ENCODE measurements at regions not wholly inside any gene's neighbourhood (a gene's known extent, or its start where the extent isn't known, plus 50 kb on each side); places are given as distances from the start of the nearest gene placed in this dataset.

- DNase-seq (ENCODE audit: low spot score) = no peak
- FAIRE-seq = no peak
Measured at GRCh38 chr5:3343911-3344310, 251.7 kb upstream of the IRX1 start.

- DNase-seq (ENCODE audit: low spot score) (no peak), FAIRE-seq (no peak)
Measured at GRCh38 chr5:3343211-3343610, 252.4 kb upstream of the IRX1 start.

DNA sequence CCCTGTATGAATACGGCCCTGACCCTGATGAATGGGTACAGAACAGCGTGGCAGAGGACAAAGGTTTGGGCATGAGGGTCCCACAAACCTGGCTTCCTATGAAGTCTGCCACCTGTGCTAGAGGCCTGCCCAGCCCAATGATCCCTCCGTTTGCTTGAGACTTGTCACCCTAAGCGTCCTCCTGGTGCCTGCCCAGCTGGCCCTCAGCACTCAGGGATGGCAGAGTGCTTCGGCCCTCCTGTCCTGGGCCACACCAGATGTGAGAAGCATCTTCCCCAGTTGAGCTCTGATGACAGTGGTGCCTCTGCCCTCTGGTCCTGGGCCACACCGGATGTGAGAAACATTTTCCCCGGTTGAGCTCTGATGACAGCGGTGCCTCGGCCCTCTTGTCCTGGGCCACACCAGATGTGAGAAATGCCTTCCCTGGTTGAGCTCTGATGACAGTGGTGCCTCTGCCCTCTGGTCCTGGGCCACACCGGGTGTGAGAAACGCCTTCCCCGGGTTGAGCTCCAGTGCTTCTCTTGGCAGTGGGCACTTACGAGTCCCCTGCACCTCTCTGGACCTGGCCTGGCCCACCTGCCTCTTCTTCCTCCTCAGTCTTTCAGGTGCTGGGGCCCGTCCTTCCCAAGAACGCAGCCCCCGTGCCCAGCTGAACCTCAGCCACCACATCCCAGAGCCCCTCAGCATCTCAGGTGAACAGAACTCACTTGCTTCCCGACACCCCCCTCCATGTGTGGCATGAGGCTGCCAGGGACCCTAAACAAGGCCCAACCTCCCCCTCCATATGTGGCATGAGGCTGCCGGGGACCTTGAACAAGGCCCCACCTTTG lies 253.1 kb upstream of the IRX1 start:
- no peak for FAIRE-seq
- DNase-seq (ENCODE audit: low spot score) = no peak

- FAIRE-seq = no peak
- DNase-seq (ENCODE audit: low spot score) = no peak
Measured at GRCh38 chr5:3341446-3342240, 254.0 kb upstream of the IRX1 start.

DNA sequence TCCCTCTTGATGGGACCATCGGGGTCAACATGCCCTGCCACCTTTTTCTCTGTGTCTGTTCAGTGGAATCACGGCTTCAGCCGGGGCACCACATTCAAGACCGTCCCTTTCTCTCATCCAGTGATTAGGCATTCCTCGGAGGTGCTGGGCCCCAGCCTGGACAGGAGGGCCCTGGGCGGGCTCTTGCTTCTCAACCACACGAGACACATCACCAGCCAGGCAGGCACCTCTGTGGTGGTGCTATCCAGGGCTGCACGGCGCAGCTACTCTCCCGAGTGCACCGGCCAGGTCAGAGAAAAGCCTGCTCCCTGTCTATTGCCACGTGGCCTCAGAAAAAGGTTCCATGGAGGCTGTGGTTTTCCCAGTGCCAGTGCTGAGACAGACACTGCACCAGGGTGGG lies 255.2 kb upstream of the IRX1 start:
- FAIRE-seq (no peak), DNase-seq (ENCODE audit: low spot score) (no peak)

GRCh38 chr5:3339798-3340115 lies 255.9 kb upstream of the IRX1 start:
- FAIRE-seq = no peak
- DNase-seq (ENCODE audit: low spot score) = no peak

- FAIRE-seq (no peak), DNase-seq (ENCODE audit: low spot score) (no peak)
Measured at GRCh38 chr5:3339092-3339797, 256.4 kb upstream of the IRX1 start.

DNA sequence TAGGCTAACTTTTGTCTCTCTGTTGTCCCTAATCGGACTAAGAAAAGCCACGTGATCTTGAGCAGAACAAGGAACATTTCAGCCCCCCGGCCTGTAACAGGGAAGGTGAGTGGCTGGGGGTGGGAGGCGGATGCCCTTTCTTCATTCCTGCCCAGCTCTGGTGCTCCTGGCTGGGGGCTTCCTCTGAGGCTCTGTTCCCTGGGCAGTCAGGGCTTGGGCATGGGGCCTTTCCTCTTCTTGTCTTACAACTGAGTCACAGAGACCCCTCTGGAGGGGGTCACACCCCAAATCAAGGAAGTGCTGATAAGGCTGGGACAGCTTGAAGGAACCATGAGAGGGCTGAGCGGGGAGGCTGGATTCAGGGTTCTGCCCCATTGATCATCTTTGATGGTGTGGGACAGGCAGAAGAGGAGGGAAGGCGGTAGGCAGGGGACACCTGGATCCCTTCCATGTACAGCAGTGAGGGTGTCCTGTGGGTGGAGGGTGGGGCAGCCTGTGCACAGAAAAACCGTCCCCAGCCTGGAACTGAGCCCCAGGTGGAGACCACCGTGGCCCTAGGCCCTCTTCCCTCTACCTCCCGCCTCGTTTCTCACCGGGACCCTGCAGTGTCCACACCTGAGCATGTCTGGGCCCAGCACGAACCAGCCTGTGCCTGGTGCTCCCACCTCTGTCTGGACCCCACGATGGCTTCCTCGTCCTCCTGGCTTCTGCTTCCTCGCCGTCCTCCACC lies 257.7 kb upstream of the IRX1 start:
- FAIRE-seq (no peak), DNase-seq (ENCODE audit: low spot score) (no peak)

DNA sequence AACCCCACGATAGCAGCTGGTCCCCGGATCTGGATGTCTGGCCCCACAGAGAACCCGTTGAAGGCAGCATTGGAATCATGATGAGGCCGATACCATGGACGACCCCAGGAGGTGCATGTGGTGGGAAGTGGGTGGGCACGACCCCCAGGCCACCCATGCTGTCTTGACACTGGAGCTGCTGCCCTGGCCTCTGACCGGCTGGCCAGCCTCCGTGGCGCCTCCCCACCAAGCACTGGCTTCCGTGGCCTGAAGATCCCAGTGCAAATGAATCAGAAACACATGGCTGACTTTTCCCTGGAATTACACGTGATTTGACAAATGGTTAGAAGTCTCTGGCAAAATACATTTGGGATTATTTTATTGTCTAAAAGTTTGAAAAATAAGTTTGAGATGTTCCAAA lies 259.0 kb upstream of the IRX1 start:
- FAIRE-seq (no peak), DNase-seq (ENCODE audit: low spot score) (no peak)

GRCh38 chr5:3335301-3335700 lies 260.3 kb upstream of the IRX1 start:
- no peak for FAIRE-seq
- no peak for DNase-seq (ENCODE audit: low spot score)

DNA sequence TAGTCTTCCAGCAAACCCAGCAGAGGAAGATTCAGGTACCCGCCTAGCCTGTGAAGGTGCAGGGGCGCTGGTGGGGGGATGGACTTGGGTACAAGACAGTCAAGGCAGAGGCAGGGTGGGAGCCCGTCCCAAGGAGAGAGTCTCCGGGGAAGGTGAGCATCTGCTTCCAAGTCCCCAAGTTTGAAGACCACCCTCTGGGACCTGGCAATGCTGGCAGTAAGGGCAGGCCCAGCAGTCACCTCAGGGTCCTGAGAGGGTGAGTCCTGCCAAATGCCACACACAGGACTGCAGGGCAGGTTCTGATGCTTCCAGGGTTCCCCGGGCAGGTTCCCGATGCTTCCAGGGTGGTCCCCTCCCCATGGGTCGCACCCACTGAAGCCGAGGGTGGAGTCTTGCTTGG lies 261.8 kb upstream of the IRX1 start:
- DNase-seq (ENCODE audit: low spot score) = no peak
- FAIRE-seq = no peak

DNA sequence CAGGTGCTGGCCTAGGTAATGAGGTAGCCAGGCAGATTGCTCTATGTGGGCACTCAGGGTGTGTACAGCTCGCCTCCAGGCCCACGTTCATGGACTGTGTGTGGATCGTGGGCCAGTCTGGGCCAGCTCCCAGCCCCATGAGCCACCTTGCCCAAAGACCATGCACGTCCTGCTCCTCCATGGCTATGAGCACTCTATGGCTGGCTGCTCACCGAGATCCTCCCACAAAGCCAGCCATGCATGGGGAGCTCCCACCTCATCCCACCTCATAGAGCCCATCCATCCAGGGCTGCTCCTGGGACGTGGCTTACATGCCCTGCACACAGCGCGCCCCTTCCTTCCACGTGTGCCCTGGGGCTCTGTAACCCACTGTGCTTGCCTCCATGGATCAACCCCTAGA lies 262.5 kb upstream of the IRX1 start:
- FAIRE-seq (no peak), DNase-seq (ENCODE audit: low spot score) (no peak)

GRCh38 chr5:3331819-3332218 lies 263.8 kb upstream of the IRX1 start:
- DNase-seq (ENCODE audit: low spot score) (no peak), FAIRE-seq (no peak)

DNA sequence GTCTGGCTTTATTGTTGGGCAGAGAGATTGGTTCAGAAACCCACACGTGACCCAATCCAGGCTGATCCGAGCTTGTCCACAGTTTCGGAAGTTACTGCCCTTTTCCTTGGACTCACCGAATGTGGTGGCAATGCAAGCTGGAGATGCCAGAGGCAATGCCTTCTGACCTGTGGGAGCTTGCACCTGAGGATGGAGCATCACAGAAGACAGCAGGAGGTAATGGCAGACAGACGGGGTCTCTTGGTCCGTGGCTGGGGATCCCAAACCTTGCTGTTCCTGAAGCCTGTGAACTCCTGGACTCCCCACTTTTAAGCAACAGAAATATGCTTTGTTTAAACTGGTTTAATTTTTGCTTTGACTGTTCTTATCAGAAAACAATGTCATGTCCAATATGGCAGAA lies 265.2 kb upstream of the IRX1 start:
- no peak for DNase-seq (ENCODE audit: low spot score)
- no peak for FAIRE-seq

GRCh38 chr5:3329427-3329826 lies 266.2 kb upstream of the IRX1 start:
- FAIRE-seq (no peak), DNase-seq (ENCODE audit: low spot score) (no peak)

DNA sequence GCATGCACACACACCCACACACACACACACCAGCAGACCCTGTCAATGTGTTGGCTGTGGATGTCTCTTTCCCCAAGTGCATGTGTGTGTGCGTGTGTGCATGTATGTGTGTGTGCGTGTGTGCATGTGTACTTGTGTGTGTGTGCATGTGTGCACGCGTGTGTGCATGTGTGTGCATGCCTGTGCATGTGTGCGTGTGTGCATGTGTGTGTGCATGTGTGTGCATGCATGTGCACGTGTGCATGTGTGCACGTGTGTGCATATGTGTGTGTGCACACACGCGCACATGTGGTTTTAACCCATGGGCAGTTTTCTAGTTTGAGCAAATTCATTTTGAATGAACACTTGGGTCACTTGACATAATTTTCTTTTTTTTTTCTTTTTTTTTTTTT lies 268.8 kb upstream of the IRX1 start:
- DNase-seq (ENCODE audit: low spot score) (no peak), FAIRE-seq (no peak)

GRCh38 chr5:3325972-3326840 lies 269.4 kb upstream of the IRX1 start:
- FAIRE-seq (no peak), DNase-seq (ENCODE audit: low spot score) (no peak)

GRCh38 chr5:3325201-3325971 lies 270.2 kb upstream of the IRX1 start:
- no peak for FAIRE-seq
- DNase-seq (ENCODE audit: low spot score) = no peak

DNA sequence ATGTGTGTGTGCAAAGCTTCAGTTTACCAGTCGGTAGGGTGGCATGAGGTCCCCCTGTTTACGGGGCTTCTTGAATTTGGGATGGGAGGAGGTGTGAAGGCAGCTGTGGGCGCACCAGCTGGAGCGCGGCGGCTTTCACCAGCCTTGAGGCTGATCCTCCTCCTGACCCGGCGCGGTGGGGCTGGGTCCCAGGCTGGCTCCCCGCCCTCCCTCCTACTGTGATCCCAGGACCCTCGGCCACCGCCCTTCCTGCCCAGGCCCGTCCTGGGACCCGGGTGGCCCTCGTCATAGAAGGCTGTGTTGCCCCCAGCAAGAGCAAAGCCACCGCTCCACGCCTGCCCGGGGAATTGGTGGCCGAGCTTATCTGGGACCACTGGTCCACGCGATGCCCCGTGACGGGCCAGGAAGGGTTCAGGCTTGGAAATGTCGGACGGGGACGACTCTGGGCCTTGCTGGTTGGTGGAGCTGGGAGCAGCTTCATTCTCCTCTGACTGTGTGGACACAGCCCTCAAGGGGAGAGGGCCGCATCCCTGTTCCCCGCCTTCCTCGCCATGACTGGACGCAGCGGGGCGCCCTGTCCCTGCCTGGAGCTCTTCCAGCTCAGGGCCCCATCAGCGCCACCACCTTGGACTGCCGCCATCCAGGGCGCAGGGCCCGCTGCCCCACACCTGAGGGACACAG lies 271.1 kb upstream of the IRX1 start:
- DNase-seq (ENCODE audit: low spot score) = no peak
- FAIRE-seq = no peak
